Rectal smooth muscle tissue (tissue), 1 donor: ENCODE measurements at regions not wholly inside any gene's neighbourhood (a gene's known extent, or its start where the extent isn't known, plus 50 kb on each side); places are given as distances from the start of the nearest gene placed in this dataset.

ENCODE experiments used
- H3K27ac ChIP-seq: one replicate; pipeline ENCODE4 v1.7.0; 2013; ENCODE audit warnings: low read depth, low read length, inconsistent platforms
- H3K27me3 ChIP-seq: one replicate; pipeline ENCODE4 v1.7.0; 2013; ENCODE audit warnings: low read length; ENCODE audit not compliant: control insufficient read depth, insufficient read depth
- H3K36me3 ChIP-seq: one replicate; pipeline ENCODE4 v1.7.0; 2013; ENCODE audit warnings: low read length; ENCODE audit not compliant: control insufficient read depth, insufficient read depth
- H3K4me1 ChIP-seq: one replicate; pipeline ENCODE4 v1.7.0; 2013; ENCODE audit warnings: low read length; ENCODE audit not compliant: control insufficient read depth, insufficient read depth
- H3K4me3 ChIP-seq: one replicate; pipeline ENCODE4 v1.7.0; 2013; ENCODE audit warnings: low read length
- H3K9ac ChIP-seq: one replicate; pipeline ENCODE4 v1.7.0; 2013; ENCODE audit warnings: low read length

GRCh38 chr20:60295214-60295613 lies 337.0 kb downstream of the CDH26 start:
- Histone ChIP-seq H3K4me1 (no peaks in the 10 kb centered on the region), H3K27me3 (no peaks in the 10 kb centered on the region), H3K4me3 (no peak overlapping the region)

GRCh38 chr20:60297649-60298048 lies 339.4 kb downstream of the CDH26 start:
- H3K4me3 ChIP-seq = no peak overlapping the region
- no peak overlapping the region for H3K9ac ChIP-seq
- H3K4me1 ChIP-seq = no peaks in the 10 kb centered on the region
- no peak overlapping the region for H3K27ac ChIP-seq
- no peaks in the 10 kb centered on the region for H3K27me3 ChIP-seq
- H3K36me3 ChIP-seq = no peaks in the 10 kb centered on the region

More at GRCh38 chr20:60295214-60295613, 337.0 kb downstream of the CDH26 start:
- H3K27ac ChIP-seq = no peak overlapping the region
- no peak overlapping the region for H3K9ac ChIP-seq
- H3K36me3 ChIP-seq = no peaks in the 10 kb centered on the region

- H3K4me1 ChIP-seq = no peaks in the 10 kb centered on the region
- no peak overlapping the region for H3K9ac ChIP-seq
- no peak overlapping the region for H3K4me3 ChIP-seq
- no peaks in the 10 kb centered on the region for H3K36me3 ChIP-seq
- H3K27me3 ChIP-seq = no peaks in the 10 kb centered on the region
- no peak overlapping the region for H3K27ac ChIP-seq
Observed at GRCh38 chr20:60298647-60299046, 340.4 kb downstream of the CDH26 start.

GRCh38 chr20:60299951-60300350 lies 341.7 kb downstream of the CDH26 start:
- Histone ChIP-seq H3K9ac (no peak overlapping the region), H3K4me3 (no peak overlapping the region), H3K4me1 (no peaks in the 10 kb centered on the region), H3K27ac (no peak overlapping the region), H3K27me3 (no peaks in the 10 kb centered on the region), H3K36me3 (no peaks in the 10 kb centered on the region)

GRCh38 chr20:60300374-60300773 lies 342.2 kb downstream of the CDH26 start:
- H3K9ac ChIP-seq = no peak overlapping the region
- H3K4me3 ChIP-seq = no peak overlapping the region
- no peaks in the 10 kb centered on the region for H3K27me3 ChIP-seq
- no peaks in the 10 kb centered on the region for H3K4me1 ChIP-seq
- no peaks in the 10 kb centered on the region for H3K36me3 ChIP-seq
- no peak overlapping the region for H3K27ac ChIP-seq

- Histone ChIP-seq H3K4me1 (no peaks in the 10 kb centered on the region), H3K4me3 (no peak overlapping the region), H3K9ac (no peak overlapping the region), H3K36me3 (no peaks in the 10 kb centered on the region), H3K27me3 (no peaks in the 10 kb centered on the region), H3K27ac (no peak overlapping the region)
Observed at GRCh38 chr20:60302875-60303274, 344.7 kb downstream of the CDH26 start.

GRCh38 chr20:60304026-60304590 lies 345.9 kb downstream of the CDH26 start:
- H3K4me3 ChIP-seq = no peak overlapping the region
- no peaks in the 10 kb centered on the region for H3K4me1 ChIP-seq
- H3K9ac ChIP-seq = no peak overlapping the region
- no peaks in the 10 kb centered on the region for H3K27me3 ChIP-seq
- no peaks in the 10 kb centered on the region for H3K36me3 ChIP-seq
- no peak overlapping the region for H3K27ac ChIP-seq

GRCh38 chr20:60304931-60305330 lies 346.7 kb downstream of the CDH26 start:
- Histone ChIP-seq H3K9ac (no peak overlapping the region), H3K27ac (no peak overlapping the region), H3K4me3 (no peak overlapping the region), H3K4me1 (no peaks in the 10 kb centered on the region), H3K36me3 (no peaks in the 10 kb centered on the region), H3K27me3 (no peaks in the 10 kb centered on the region)

GRCh38 chr20:60306105-60306504 lies 347.9 kb downstream of the CDH26 start:
- Histone ChIP-seq H3K27ac (no peak overlapping the region), H3K9ac (no peak overlapping the region)

GRCh38 chr20:60306551-60306950 lies 348.3 kb downstream of the CDH26 start:
- H3K4me1 ChIP-seq = no peaks in the 10 kb centered on the region
- no peaks in the 10 kb centered on the region for H3K27me3 ChIP-seq
- H3K36me3 ChIP-seq = no peaks in the 10 kb centered on the region
- no peak overlapping the region for H3K27ac ChIP-seq
- H3K9ac ChIP-seq = no peak overlapping the region
- H3K4me3 ChIP-seq = no peak overlapping the region

More at GRCh38 chr20:60306105-60306504, 347.9 kb downstream of the CDH26 start:
- no peaks in the 10 kb centered on the region for H3K27me3 ChIP-seq
- H3K4me3 ChIP-seq = no peak overlapping the region
- H3K36me3 ChIP-seq = no peaks in the 10 kb centered on the region
- H3K4me1 ChIP-seq = no peaks in the 10 kb centered on the region

- Histone ChIP-seq H3K9ac (no peak overlapping the region), H3K27ac (no peak overlapping the region), H3K36me3 (no peaks in the 10 kb centered on the region), H3K4me1 (no peaks in the 10 kb centered on the region), H3K27me3 (no peaks in the 10 kb centered on the region), H3K4me3 (no peak overlapping the region)
Observed at GRCh38 chr20:60310560-60311349, 352.5 kb downstream of the CDH26 start.

GRCh38 chr20:60313191-60313590 lies 355.0 kb downstream of the CDH26 start:
- H3K36me3 ChIP-seq = no peaks in the 10 kb centered on the region
- no peaks in the 10 kb centered on the region for H3K4me1 ChIP-seq
- no peak overlapping the region for H3K27ac ChIP-seq
- no peaks in the 10 kb centered on the region for H3K27me3 ChIP-seq
- no peak overlapping the region for H3K9ac ChIP-seq
- H3K4me3 ChIP-seq = no peak overlapping the region

GRCh38 chr20:60313614-60314013 lies 355.4 kb downstream of the CDH26 start:
- no peak overlapping the region for H3K27ac ChIP-seq
- H3K36me3 ChIP-seq = no peaks in the 10 kb centered on the region
- no peaks in the 10 kb centered on the region for H3K27me3 ChIP-seq
- H3K9ac ChIP-seq = no peak overlapping the region
- no peak overlapping the region for H3K4me3 ChIP-seq
- no peaks in the 10 kb centered on the region for H3K4me1 ChIP-seq
